Prostate gland (tissue), 2 donors: ENCODE measurements at regions not wholly inside any gene's neighbourhood (a gene's known extent, or its start where the extent isn't known, plus 50 kb on each side); places are given as distances from the start of the nearest gene placed in this dataset.

ENCODE experiments used
- CTCF ChIP-seq, 4 experiments: fragments of 200-600 bp in 2 of 4; fragments of 450-650 bp in 2 of 4; sonication (generic) in 2 of 4; IDR thresholded peaks; 1 replicate in 3 of 4; 2 replicates in 1 of 4; pipeline ENCODE4 v1.5.1; 2016 to 2019; ENCODE audit warnings: antibody characterized with exemption in 4 of 4, mild to moderate bottlenecking in 2 of 4, moderate library complexity in 2 of 4
- POLR2A ChIP-seq: fragments of 450-650 bp; IDR thresholded peaks from one replicate; pipeline ENCODE4 v1.6.1; 2016; ENCODE audit warnings: antibody characterized with exemption, mild to moderate bottlenecking

DNA sequence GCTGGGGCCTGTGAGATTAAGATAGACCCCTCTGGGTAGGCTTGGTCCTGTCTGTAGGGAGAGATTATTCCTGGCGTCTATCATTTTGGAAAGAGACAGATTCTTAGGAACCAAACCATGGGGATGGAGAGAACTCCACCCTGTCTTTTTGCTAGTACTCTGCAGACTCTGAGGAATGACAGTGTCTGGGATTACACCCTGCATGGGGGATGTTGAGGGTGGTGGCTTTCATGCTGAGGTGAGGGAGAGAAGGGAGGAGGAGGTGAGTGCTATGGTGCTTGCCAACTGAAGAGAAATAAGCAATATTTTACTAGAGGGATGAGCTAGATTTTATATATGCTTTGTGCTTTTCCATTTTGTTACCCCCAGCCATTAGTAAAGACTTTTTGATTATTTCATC, 74.5 kb upstream of the PCDH8 start:
- TF ChIP-seq CTCF (IDR thresholded peaks at IDR 0.05) (no peak), POLR2A (no peak)
